ENCODE measurements at regions not wholly inside any gene's neighbourhood (a gene's known extent, or its start where the extent isn't known, plus 50 kb on each side); places are given as distances from the start of the nearest gene placed in this dataset.
"Not testable (repeated sequence)": the region's sequence is repeated elsewhere in the genome, so short reads cannot be mapped to it uniquely, and the experiment has no call there.

DNA sequence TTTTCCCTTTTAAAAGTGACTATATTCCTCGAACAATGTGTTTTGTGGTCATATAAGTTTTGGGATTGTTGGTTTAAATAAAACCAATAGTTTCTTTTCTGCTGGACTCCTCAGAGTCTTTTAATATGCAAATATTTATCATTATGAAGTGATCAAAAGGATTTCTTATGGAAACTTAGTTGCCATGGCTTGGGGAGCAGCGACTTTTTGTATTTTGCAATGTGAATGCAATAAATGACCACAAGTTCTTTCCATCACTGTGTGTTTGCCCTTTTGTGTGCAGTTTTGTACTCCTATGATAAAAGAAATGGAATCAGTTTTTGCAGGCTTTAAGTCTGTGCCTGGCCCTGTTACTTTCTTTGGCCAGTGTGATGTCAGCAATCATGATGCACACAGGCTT, 68.5 kb upstream of the NUDT6 start:
- TF ChIP-seq CTCF (IDR thresholded peaks at IDR 0.05; ENCODE audit: low read depth, low read length, missing control alignments) = no peak
- no peak for DNase-seq (ENCODE audit: extremely low read depth, low read depth)
- H3K4me3 ChIP-seq (replicated peaks; ENCODE audit: low read depth, low read length) = no peak overlapping the region

DNA sequence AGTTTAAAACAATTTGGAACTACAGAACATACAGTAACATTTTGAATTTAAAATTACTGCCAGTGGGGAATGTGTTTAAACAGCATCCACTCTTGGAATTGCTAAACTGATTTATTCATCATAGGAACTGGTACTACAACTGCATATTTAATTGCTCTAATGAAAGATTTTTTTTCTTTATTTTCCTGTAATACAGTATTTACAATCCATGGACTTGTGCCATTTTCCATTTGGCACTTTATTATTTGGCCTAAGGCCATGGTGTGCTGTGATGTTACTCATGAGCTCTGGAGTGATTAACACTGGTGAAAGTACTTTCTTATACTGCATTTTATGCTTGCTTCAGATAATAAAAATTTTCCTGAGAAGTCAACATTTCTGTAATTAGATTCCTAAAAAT, 69.7 kb upstream of the NUDT6 start:
- no peak for TF ChIP-seq CTCF (IDR thresholded peaks at IDR 0.05; ENCODE audit: low read depth, low read length, missing control alignments)
- no peak overlapping the region for H3K4me3 ChIP-seq (replicated peaks; ENCODE audit: low read depth, low read length)
- no peak for DNase-seq (ENCODE audit: extremely low read depth, low read depth)

DNA sequence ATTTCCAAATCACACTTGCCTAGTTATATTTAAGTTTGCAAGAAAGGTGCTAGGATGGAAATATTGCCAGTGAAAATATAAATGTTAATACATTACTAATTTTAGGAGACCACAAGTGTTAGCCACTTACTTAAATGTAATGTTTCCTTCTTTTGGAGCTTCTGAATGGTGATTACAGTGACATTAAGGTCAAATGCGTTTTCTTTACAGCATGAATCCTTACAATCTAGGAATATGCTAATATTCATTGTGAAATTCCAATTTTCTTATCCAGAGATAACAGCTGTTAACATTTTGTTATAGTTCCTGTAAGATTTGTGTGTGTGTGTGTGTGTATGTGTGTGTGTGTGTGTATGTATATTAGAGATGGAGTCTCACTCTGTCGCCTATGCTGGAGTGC, 70.2 kb upstream of the NUDT6 start:
- no peak for DNase-seq (ENCODE audit: extremely low read depth, low read depth)
- no peak overlapping the region for H3K4me3 ChIP-seq (replicated peaks; ENCODE audit: low read depth, low read length)
- no peak for TF ChIP-seq CTCF (IDR thresholded peaks at IDR 0.05; ENCODE audit: low read depth, low read length, missing control alignments)

GRCh38 chr4:122996350-122996749, 74.0 kb upstream of the NUDT6 start:
- H3K4me3 ChIP-seq (replicated peaks; ENCODE audit: low read depth, low read length) = no peak overlapping the region
- DNase-seq (ENCODE audit: extremely low read depth, low read depth) = no peak
- TF ChIP-seq CTCF (IDR thresholded peaks at IDR 0.05; ENCODE audit: low read depth, low read length, missing control alignments) = no peak

DNA sequence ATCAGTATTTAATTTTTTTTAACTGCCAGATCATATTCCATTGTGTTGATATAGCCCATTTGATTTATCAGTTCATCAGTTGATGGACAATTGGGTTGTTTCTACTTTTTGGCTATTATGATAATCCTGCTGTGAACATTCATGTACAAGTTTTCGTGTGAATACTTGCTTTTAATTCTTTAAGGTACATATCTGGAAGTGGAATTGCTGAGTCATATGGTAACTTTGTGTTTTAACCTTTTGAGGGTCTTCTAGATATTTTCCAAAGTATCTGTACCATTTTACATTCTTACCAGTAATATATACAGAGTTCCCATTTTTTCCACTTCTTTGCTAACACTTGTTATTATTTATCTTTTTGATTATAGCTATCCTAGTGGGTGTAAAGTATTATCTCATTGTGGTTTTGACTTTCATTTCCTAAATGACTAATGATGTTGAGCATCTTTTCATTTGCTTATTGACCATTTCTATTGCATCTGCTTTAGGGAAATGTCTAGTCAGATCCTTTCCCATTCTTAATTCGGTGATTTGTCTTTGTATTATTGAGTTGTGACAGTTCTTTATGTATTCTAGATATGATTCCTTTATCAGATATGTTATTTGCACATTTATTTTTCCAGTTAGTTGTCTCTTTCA, 75.2 kb upstream of the NUDT6 start:
- no peak for DNase-seq (ENCODE audit: extremely low read depth, low read depth)
- TF ChIP-seq CTCF (IDR thresholded peaks at IDR 0.05; ENCODE audit: low read depth, low read length, missing control alignments) = no peak
- no peak overlapping the region for H3K4me3 ChIP-seq (replicated peaks; ENCODE audit: low read depth, low read length)

DNA sequence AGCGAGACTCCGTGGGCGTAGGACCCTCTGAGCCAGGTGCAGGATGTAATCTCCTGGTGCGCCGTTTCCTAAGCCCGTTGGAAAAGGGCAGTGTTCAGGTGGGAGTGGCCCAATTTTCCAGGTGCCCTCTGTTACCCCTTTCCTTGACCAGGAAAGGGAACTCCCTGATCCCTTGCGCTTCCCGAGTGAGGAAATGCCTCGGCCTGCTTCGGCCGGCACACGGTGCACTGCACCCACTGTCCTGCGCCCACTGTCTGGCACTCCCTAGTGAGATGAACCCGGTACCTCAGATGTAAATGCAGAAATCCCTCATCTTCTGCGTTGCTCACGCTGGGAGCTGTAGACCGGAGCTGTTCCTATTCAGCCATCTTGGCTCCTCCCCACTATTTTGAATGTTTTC, 81.7 kb upstream of the NUDT6 start:
- H3K4me3 ChIP-seq (replicated peaks; ENCODE audit: low read depth, low read length); DNase-seq (ENCODE audit: extremely low read depth, low read depth): not testable (repeated sequence)

DNA sequence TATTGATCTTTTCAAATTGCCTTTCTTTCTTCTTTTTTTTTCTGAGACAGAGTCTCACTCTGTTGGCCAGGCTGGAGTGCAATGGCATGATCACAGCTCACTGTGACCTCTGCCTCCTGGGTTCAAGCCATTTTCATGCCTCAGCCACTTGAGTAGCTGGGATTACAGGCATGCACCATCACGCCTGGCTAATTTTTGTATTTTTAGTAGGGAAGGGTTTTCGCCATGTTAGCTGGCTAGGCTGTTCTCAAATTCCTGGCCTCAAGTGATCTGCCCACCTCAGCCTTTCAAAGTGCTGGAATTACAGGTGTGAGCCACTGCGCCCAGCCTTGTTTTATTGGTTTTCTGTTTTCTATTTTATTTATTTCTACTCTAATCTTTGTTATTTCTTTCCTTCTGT, 82.7 kb upstream of the NUDT6 start:
- not testable (repeated sequence) for H3K4me3 ChIP-seq (replicated peaks; ENCODE audit: low read depth, low read length); DNase-seq (ENCODE audit: extremely low read depth, low read depth)

DNA sequence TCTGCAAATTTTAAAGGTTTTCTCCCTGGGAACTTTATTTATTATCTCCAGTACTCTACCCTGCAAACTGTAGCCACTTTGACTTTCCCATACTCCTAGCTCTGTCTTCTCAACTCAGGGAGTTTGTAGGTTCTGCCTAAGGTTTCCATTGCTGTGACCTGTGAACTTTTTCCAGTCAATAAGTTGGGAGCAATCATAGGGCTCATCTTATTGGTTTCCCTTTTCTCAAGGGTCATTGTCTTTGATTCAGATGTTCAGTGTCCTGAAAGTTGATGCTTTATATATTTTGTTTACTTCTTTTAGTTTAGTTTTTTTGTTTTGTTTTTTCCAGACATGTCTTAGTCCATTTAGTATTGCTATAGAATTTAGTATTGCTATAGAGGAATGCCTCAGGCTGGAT, 85.3 kb upstream of the NUDT6 start:
- H3K4me3 ChIP-seq (replicated peaks; ENCODE audit: low read depth, low read length) = no peak overlapping the region

GRCh38 chr4:123012416-123012815, 90.0 kb upstream of the NUDT6 start:
- DNase-seq (ENCODE audit: extremely low read depth, low read depth); H3K4me3 ChIP-seq (replicated peaks; ENCODE audit: low read depth, low read length): not testable (repeated sequence)

More for the DNA sequence above, 85.3 kb upstream of the NUDT6 start:
- no peak for DNase-seq (ENCODE audit: extremely low read depth, low read depth)
- TF ChIP-seq CTCF (IDR thresholded peaks at IDR 0.05; ENCODE audit: low read depth, low read length, missing control alignments) = no peak

All from HFF-Myc (cell line).